AG09319 (cell line): ENCODE measurements at regions not wholly inside any gene's neighbourhood (a gene's known extent, or its start where the extent isn't known, plus 50 kb on each side); places are given as distances from the start of the nearest gene placed in this dataset.

Source experiments
- DNase-seq: peaks from one replicate; pipeline ENCODE4 v3.0.0-alpha.2; 2010; ENCODE audit warnings: low read depth; ENCODE audit errors: extremely low read depth
- CTCF ChIP-seq: IDR thresholded peaks from 2 replicates; pipeline ENCODE4 v1.5.1; 2011; ENCODE audit warnings: low read depth, mild to moderate bottlenecking, inconsistent platforms, low read length, moderate library complexity

GRCh38 chr6:33896391-33897188 lies 92.8 kb upstream of the MLN start:
- DNase-seq = no peak
- TF ChIP-seq CTCF = no peak

- DNase-seq = no peak
- no peak for TF ChIP-seq CTCF
Observed at GRCh38 chr6:33895988-33896387, 92.2 kb upstream of the MLN start.

GRCh38 chr6:33895296-33895695 lies 91.5 kb upstream of the MLN start:
- DNase-seq = no peak
- TF ChIP-seq CTCF = no peak

GRCh38 chr6:33894438-33894837 lies 90.6 kb upstream of the MLN start:
- no peak for TF ChIP-seq CTCF
- DNase-seq = no peak

GRCh38 chr6:33892581-33893346 lies 89.0 kb upstream of the MLN start:
- TF ChIP-seq CTCF = no peak
- no peak for DNase-seq

GRCh38 chr6:33888664-33889200 lies 84.9 kb upstream of the MLN start:
- no peak for TF ChIP-seq CTCF
- DNase-seq = no peak

GRCh38 chr6:33888183-33888582 lies 84.4 kb upstream of the MLN start:
- no peak for TF ChIP-seq CTCF
- DNase-seq = no peak
